ENCODE measurements at regions not wholly inside any gene's neighbourhood (a gene's known extent, or its start where the extent isn't known, plus 50 kb on each side); places are given as distances from the start of the nearest gene placed in this dataset.

- no peak for ATAC-seq
- H3K27ac Mint-ChIP-seq, result no peak overlapping the region
- H3K27me3 Mint-ChIP-seq (ENCODE audit: low read depth), result no peaks in the 10 kb centered on the region
- ChIA-PET CTCF (no interaction called here), POLR2A (no interaction called here)
- H3K9me3 Mint-ChIP-seq (ENCODE audit: insufficient read depth), result no peaks in the 10 kb centered on the region
- DNase-seq, result no peak
- H3K4me1 Mint-ChIP-seq (ENCODE audit: low read depth), result no peaks in the 10 kb centered on the region
- no peak overlapping the region for H3K4me3 Mint-ChIP-seq
- no peaks in the 10 kb centered on the region for H3K36me3 Mint-ChIP-seq (ENCODE audit: low read depth)
Observed at GRCh38 chr1:56019922-56020321, 559.4 kb downstream of the PLPP3 start.

- ATAC-seq (no peak), DNase-seq (no peak)
- no peaks in the 10 kb centered on the region for H3K27me3 Mint-ChIP-seq (ENCODE audit: low read depth)
- no peaks in the 10 kb centered on the region for H3K36me3 Mint-ChIP-seq (ENCODE audit: low read depth)
- H3K9me3 Mint-ChIP-seq (ENCODE audit: insufficient read depth), result no peaks in the 10 kb centered on the region
- no peak overlapping the region for H3K4me3 Mint-ChIP-seq
- CTCF ChIA-PET, result no interaction called here
- no peaks in the 10 kb centered on the region for H3K4me1 Mint-ChIP-seq (ENCODE audit: low read depth)
- POLR2A ChIA-PET, result no interaction called here
- no peak overlapping the region for H3K27ac Mint-ChIP-seq
Observed at GRCh38 chr1:56019472-56019871, 559.9 kb downstream of the PLPP3 start.

- CTCF ChIA-PET, result no interaction called here
Observed at GRCh38 chr1:56017336-56017735, 562.0 kb downstream of the PLPP3 start.

GRCh38 chr1:56003846-56004245 is 575.5 kb downstream of the PLPP3 start:
- no peaks in the 10 kb centered on the region for H3K27me3 Mint-ChIP-seq (ENCODE audit: low read depth)
- DNase-seq (no peak), ATAC-seq (no peak)
- CTCF ChIA-PET, result interaction anchor here (0.7 kb wide), 1 partner anchor 1026 kb away, joined by 3 read pairs; no protein-coding TSS in a partner anchor
- POLR2A ChIA-PET, result no interaction called here
- H3K4me1 Mint-ChIP-seq (ENCODE audit: low read depth), result no peaks in the 10 kb centered on the region
- H3K27ac Mint-ChIP-seq, result no peak overlapping the region
- H3K36me3 Mint-ChIP-seq (ENCODE audit: low read depth), result no peaks in the 10 kb centered on the region
- H3K9me3 Mint-ChIP-seq (ENCODE audit: insufficient read depth), result peaks cover 5% of the 10 kb centered on the region
- H3K4me3 Mint-ChIP-seq, result no peak overlapping the region

More at GRCh38 chr1:56017336-56017735, 562.0 kb downstream of the PLPP3 start:
- no peak for DNase-seq
- no peak overlapping the region for H3K4me3 Mint-ChIP-seq
- no peak for ATAC-seq
- no peak overlapping the region for H3K27ac Mint-ChIP-seq
- no peaks in the 10 kb centered on the region for H3K27me3 Mint-ChIP-seq (ENCODE audit: low read depth)
- no peaks in the 10 kb centered on the region for H3K36me3 Mint-ChIP-seq (ENCODE audit: low read depth)
- POLR2A ChIA-PET, result no interaction called here
- no peaks in the 10 kb centered on the region for H3K4me1 Mint-ChIP-seq (ENCODE audit: low read depth)
- no peaks in the 10 kb centered on the region for H3K9me3 Mint-ChIP-seq (ENCODE audit: insufficient read depth)

- Mint-ChIP-seq H3K4me3 (no peak overlapping the region), H3K27me3 (ENCODE audit: low read depth) (no peaks in the 10 kb centered on the region), H3K36me3 (ENCODE audit: low read depth) (no peaks in the 10 kb centered on the region), H3K9me3 (ENCODE audit: insufficient read depth) (peaks cover 5% of the 10 kb centered on the region), H3K4me1 (ENCODE audit: low read depth) (no peaks in the 10 kb centered on the region), H3K27ac (no peak overlapping the region)
- ChIA-PET POLR2A (no interaction called here), CTCF (no interaction called here)
- DNase-seq, result no peak
- ATAC-seq, result no peak
Observed at GRCh38 chr1:56002231-56002630, 577.1 kb downstream of the PLPP3 start.

GRCh38 chr1:56000424-56000823 is 578.9 kb downstream of the PLPP3 start:
- no peak overlapping the region for H3K27ac Mint-ChIP-seq
- H3K27me3 Mint-ChIP-seq (ENCODE audit: low read depth), result no peaks in the 10 kb centered on the region
- no peak overlapping the region for H3K4me3 Mint-ChIP-seq
- H3K9me3 Mint-ChIP-seq (ENCODE audit: insufficient read depth), result peaks cover 5% of the 10 kb centered on the region
- no peaks in the 10 kb centered on the region for H3K4me1 Mint-ChIP-seq (ENCODE audit: low read depth)
- ChIA-PET POLR2A (interaction anchor here (0.7 kb wide), 1 partner anchor 548 kb away, joined by 3 read pairs; no protein-coding TSS in a partner anchor), CTCF (no interaction called here)
- no peaks in the 10 kb centered on the region for H3K36me3 Mint-ChIP-seq (ENCODE audit: low read depth)
- no peak for DNase-seq
- no peak for ATAC-seq

- ATAC-seq (no peak), DNase-seq (no peak)
- H3K27me3 Mint-ChIP-seq (ENCODE audit: low read depth), result no peaks in the 10 kb centered on the region
- ChIA-PET CTCF (no interaction called here), POLR2A (no interaction called here)
- H3K4me1 Mint-ChIP-seq (ENCODE audit: low read depth), result no peaks in the 10 kb centered on the region
- no peaks in the 10 kb centered on the region for H3K36me3 Mint-ChIP-seq (ENCODE audit: low read depth)
- no peak overlapping the region for H3K4me3 Mint-ChIP-seq
- no peaks in the 10 kb centered on the region for H3K9me3 Mint-ChIP-seq (ENCODE audit: insufficient read depth)
- H3K27ac Mint-ChIP-seq, result no peak overlapping the region
Observed at GRCh38 chr1:55997536-55997935, 581.8 kb downstream of the PLPP3 start.

- no peak for DNase-seq
- Mint-ChIP-seq H3K4me3 (no peak overlapping the region), H3K4me1 (ENCODE audit: low read depth) (no peaks in the 10 kb centered on the region), H3K27ac (no peak overlapping the region), H3K36me3 (ENCODE audit: low read depth) (no peaks in the 10 kb centered on the region), H3K27me3 (ENCODE audit: low read depth) (no peaks in the 10 kb centered on the region), H3K9me3 (ENCODE audit: insufficient read depth) (no peaks in the 10 kb centered on the region)
- no peak for ATAC-seq
- CTCF ChIA-PET, result no interaction called here
- POLR2A ChIA-PET, result no interaction called here
Observed at GRCh38 chr1:55993646-55994318, 585.6 kb downstream of the PLPP3 start.

- H3K4me1 Mint-ChIP-seq (ENCODE audit: low read depth), result no peaks in the 10 kb centered on the region
- H3K27ac Mint-ChIP-seq, result no peak overlapping the region
- no peaks in the 10 kb centered on the region for H3K9me3 Mint-ChIP-seq (ENCODE audit: insufficient read depth)
- CTCF ChIA-PET, result no interaction called here
- POLR2A ChIA-PET, result no interaction called here
- H3K27me3 Mint-ChIP-seq (ENCODE audit: low read depth), result no peaks in the 10 kb centered on the region
- no peaks in the 10 kb centered on the region for H3K36me3 Mint-ChIP-seq (ENCODE audit: low read depth)
- no peak for DNase-seq
- no peak for ATAC-seq
- H3K4me3 Mint-ChIP-seq, result no peak overlapping the region
Observed at GRCh38 chr1:55990007-55990406, 589.4 kb downstream of the PLPP3 start.

- Mint-ChIP-seq H3K36me3 (ENCODE audit: low read depth) (no peaks in the 10 kb centered on the region), H3K4me3 (no peak overlapping the region), H3K4me1 (ENCODE audit: low read depth) (no peaks in the 10 kb centered on the region), H3K27me3 (ENCODE audit: low read depth) (no peaks in the 10 kb centered on the region), H3K27ac (no peak overlapping the region), H3K9me3 (ENCODE audit: insufficient read depth) (no peaks in the 10 kb centered on the region)
- ChIA-PET POLR2A (no interaction called here), CTCF (no interaction called here)
- ATAC-seq (no peak), DNase-seq (no peak)
Observed at GRCh38 chr1:55988963-55989452, 590.4 kb downstream of the PLPP3 start.

GRCh38 chr1:55987491-55988249 is 591.7 kb downstream of the PLPP3 start:
- H3K4me3 Mint-ChIP-seq, result no peak overlapping the region
- no peaks in the 10 kb centered on the region for H3K4me1 Mint-ChIP-seq (ENCODE audit: low read depth)
- ChIA-PET POLR2A (no interaction called here), CTCF (no interaction called here)
- no peaks in the 10 kb centered on the region for H3K27me3 Mint-ChIP-seq (ENCODE audit: low read depth)
- DNase-seq, result no peak
- H3K36me3 Mint-ChIP-seq (ENCODE audit: low read depth), result no peaks in the 10 kb centered on the region
- H3K27ac Mint-ChIP-seq, result no peak overlapping the region
- ATAC-seq, result no peak
- H3K9me3 Mint-ChIP-seq (ENCODE audit: insufficient read depth), result no peaks in the 10 kb centered on the region

- no peak overlapping the region for H3K4me3 Mint-ChIP-seq
- ChIA-PET POLR2A (no interaction called here), CTCF (no interaction called here)
- H3K36me3 Mint-ChIP-seq (ENCODE audit: low read depth), result no peaks in the 10 kb centered on the region
- H3K27ac Mint-ChIP-seq, result no peak overlapping the region
- no peak for DNase-seq
- no peaks in the 10 kb centered on the region for H3K27me3 Mint-ChIP-seq (ENCODE audit: low read depth)
- no peaks in the 10 kb centered on the region for H3K9me3 Mint-ChIP-seq (ENCODE audit: insufficient read depth)
- H3K4me1 Mint-ChIP-seq (ENCODE audit: low read depth), result no peaks in the 10 kb centered on the region
- no peak for ATAC-seq
Observed at GRCh38 chr1:55986003-55986402, 593.4 kb downstream of the PLPP3 start.

Data from activated CD8-positive, alpha-beta T cell treated with anti-CD3 and anti-CD28 coated beads, Interleukin-2, amount 10 ng/mL, durations not matched to agents 7 days and 5 days (primary cell).